Liver (tissue), 3 donors: ENCODE measurements at regions not wholly inside any gene's neighbourhood (a gene's known extent, or its start where the extent isn't known, plus 50 kb on each side); places are given as distances from the start of the nearest gene placed in this dataset.

Experiments
- ATF3 ChIP-seq: IDR thresholded peaks from 2 replicates; pipeline ENCODE4 v1.6.1; 2016; ENCODE audit warnings: antibody characterized with exemption
- EGR1 ChIP-seq, 2 donors: IDR thresholded peaks; 2 replicates each; pipeline ENCODE4 v1.6.1; 2016 to 2018; ENCODE audit warnings: antibody characterized with exemption in 2 of 2, low read depth in 2 of 2
- FOXA1 ChIP-seq: IDR thresholded peaks from 2 replicates; pipeline ENCODE4 v1.6.1; 2016; ENCODE audit warnings: antibody characterized with exemption
- GABPA ChIP-seq, 2 donors: IDR thresholded peaks in 1 of 2; conservative IDR thresholded peaks in 1 of 2; 2 replicates each; pipeline ENCODE4 v1.6.1; 2016; ENCODE audit warnings: antibody characterized with exemption in 2 of 2, mild to moderate bottlenecking in 1 of 2, moderate library complexity in 1 of 2
- JUND ChIP-seq, 2 donors: IDR thresholded peaks; 2 replicates each; pipeline ENCODE4 v1.6.1; 2016; ENCODE audit warnings: antibody characterized with exemption in 2 of 2
- NR2F2 ChIP-seq: IDR thresholded peaks from 2 replicates; pipeline ENCODE4 v1.6.1; 2016; ENCODE audit warnings: antibody characterized with exemption
- RAD21 ChIP-seq, 2 donors: IDR thresholded peaks; 2 replicates each; pipeline ENCODE4 v1.6.1; 2016; ENCODE audit warnings: antibody characterized with exemption in 2 of 2, mild to moderate bottlenecking in 2 of 2
- REST ChIP-seq: IDR thresholded peaks from 2 replicates; pipeline ENCODE4 v1.6.1; 2016; ENCODE audit warnings: antibody characterized with exemption, mild to moderate bottlenecking
- SP1 ChIP-seq: IDR thresholded peaks from 2 replicates; pipeline ENCODE4 v1.6.1; 2018; ENCODE audit warnings: antibody characterized with exemption, mild to moderate bottlenecking
- TAF1 ChIP-seq: conservative IDR thresholded peaks from 2 replicates; pipeline ENCODE4 v1.6.1; 2016; ENCODE audit warnings: antibody characterized with exemption, mild to moderate bottlenecking
- YY1 ChIP-seq: IDR thresholded peaks from 2 replicates; pipeline ENCODE4 v1.6.1; 2016; ENCODE audit warnings: antibody characterized with exemption, mild to moderate bottlenecking
- TF ChIP-seq, protein P1 (sequence below): fragments of 150-350 bp; IDR thresholded peaks from 2 replicates; pipeline ENCODE4 v1.5.1; 2017; ENCODE audit warnings: improper control_type of control experiment, low read depth, low read length; ENCODE audit not compliant: missing input control
- TF ChIP-seq, protein P2 (sequence below): IDR thresholded peaks from 2 replicates; pipeline ENCODE4 v1.6.1; 2016; ENCODE audit warnings: antibody characterized with exemption
- TF ChIP-seq, protein P3 (sequence below): IDR thresholded peaks from 2 replicates; pipeline ENCODE4 v1.6.1; 2016; ENCODE audit warnings: antibody characterized with exemption
- donor health status: healthy.
- donor health status: healthy.

- TF ChIP-seq GABPA (IDR thresholded peaks at IDR 0.05 in 1 of 2, conservative IDR thresholded peaks at IDR 0.05 in 1 of 2) (no peak), YY1 (no peak), RAD21 (IDR thresholded peaks at IDR 0.05) (no peak), EGR1 (IDR thresholded peaks at IDR 0.05; ENCODE audit: low read depth in 2 of 2) (no peak), REST (no peak), JUND (IDR thresholded peaks at IDR 0.05) (no peak), SP1 (no peak), ATF3 (no peak), FOXA1 (no peak), TAF1 (no peak), NR2F2 (no peak)
- TF ChIP-seq, protein P1, sequence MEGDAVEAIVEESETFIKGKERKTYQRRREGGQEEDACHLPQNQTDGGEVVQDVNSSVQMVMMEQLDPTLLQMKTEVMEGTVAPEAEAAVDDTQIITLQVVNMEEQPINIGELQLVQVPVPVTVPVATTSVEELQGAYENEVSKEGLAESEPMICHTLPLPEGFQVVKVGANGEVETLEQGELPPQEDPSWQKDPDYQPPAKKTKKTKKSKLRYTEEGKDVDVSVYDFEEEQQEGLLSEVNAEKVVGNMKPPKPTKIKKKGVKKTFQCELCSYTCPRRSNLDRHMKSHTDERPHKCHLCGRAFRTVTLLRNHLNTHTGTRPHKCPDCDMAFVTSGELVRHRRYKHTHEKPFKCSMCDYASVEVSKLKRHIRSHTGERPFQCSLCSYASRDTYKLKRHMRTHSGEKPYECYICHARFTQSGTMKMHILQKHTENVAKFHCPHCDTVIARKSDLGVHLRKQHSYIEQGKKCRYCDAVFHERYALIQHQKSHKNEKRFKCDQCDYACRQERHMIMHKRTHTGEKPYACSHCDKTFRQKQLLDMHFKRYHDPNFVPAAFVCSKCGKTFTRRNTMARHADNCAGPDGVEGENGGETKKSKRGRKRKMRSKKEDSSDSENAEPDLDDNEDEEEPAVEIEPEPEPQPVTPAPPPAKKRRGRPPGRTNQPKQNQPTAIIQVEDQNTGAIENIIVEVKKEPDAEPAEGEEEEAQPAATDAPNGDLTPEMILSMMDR = no peak
- TF ChIP-seq, protein P2, sequence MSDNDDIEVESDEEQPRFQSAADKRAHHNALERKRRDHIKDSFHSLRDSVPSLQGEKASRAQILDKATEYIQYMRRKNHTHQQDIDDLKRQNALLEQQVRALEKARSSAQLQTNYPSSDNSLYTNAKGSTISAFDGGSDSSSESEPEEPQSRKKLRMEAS = no peak
- TF ChIP-seq, protein P3, sequence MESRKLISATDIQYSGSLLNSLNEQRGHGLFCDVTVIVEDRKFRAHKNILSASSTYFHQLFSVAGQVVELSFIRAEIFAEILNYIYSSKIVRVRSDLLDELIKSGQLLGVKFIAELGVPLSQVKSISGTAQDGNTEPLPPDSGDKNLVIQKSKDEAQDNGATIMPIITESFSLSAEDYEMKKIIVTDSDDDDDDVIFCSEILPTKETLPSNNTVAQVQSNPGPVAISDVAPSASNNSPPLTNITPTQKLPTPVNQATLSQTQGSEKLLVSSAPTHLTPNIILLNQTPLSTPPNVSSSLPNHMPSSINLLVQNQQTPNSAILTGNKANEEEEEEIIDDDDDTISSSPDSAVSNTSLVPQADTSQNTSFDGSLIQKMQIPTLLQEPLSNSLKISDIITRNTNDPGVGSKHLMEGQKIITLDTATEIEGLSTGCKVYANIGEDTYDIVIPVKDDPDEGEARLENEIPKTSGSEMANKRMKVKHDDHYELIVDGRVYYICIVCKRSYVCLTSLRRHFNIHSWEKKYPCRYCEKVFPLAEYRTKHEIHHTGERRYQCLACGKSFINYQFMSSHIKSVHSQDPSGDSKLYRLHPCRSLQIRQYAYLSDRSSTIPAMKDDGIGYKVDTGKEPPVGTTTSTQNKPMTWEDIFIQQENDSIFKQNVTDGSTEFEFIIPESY = no peak
Observed at GRCh38 chr20:34171640-34172039, 59.6 kb upstream of the EIF2S2 start.
